Astrocyte (in vitro differentiated cells and primary cell): ENCODE measurements at regions not wholly inside any gene's neighbourhood (a gene's known extent, or its start where the extent isn't known, plus 50 kb on each side); places are given as distances from the start of the nearest gene placed in this dataset.
"Not testable (repeated sequence)": the region's sequence is repeated elsewhere in the genome, so short reads cannot be mapped to it uniquely, and the experiment has no call there.

Experiments
- DNase-seq: peaks from one replicate; pipeline ENCODE4 v3.0.0-alpha.2; 2010; ENCODE audit warnings: low read depth
- FAIRE-seq: peaks from 2 replicates; lab custom pipeline; 2011; peaks lifted over from hg19 to GRCh38; lab: Jason Lieb, UNC
- H2AFZ ChIP-seq: 2 replicates; pipeline ENCODE4 v1.6.0; 2012; ENCODE audit warnings: low read depth, low read length, inconsistent platforms
- H3K27ac ChIP-seq: 2 replicates; pipeline ENCODE4 v1.5.1; 2011; ENCODE audit warnings: low read depth, low read length, inconsistent platforms
- H3K27me3 ChIP-seq: 2 replicates; pipeline ENCODE4 v1.6.0; 2011; ENCODE audit warnings: low read length, inconsistent platforms; ENCODE audit not compliant: insufficient read depth
- H3K36me3 ChIP-seq: 2 replicates; pipeline ENCODE4 v1.5.1; 2011; ENCODE audit warnings: low read length, inconsistent platforms; ENCODE audit not compliant: insufficient read depth
- H3K4me1 ChIP-seq: 2 replicates; pipeline ENCODE4 v1.5.1; 2011; ENCODE audit warnings: low read length, inconsistent platforms; ENCODE audit not compliant: insufficient read depth
- H3K4me2 ChIP-seq: 2 replicates; pipeline ENCODE4 v1.6.0; 2012; ENCODE audit warnings: low read length, inconsistent platforms
- H3K4me3 ChIP-seq: 2 replicates; pipeline ENCODE4 v1.5.1; 2011; ENCODE audit warnings: low read depth, mild to moderate bottlenecking, low read length, inconsistent platforms; ENCODE audit not compliant: insufficient read depth
- H3K79me2 ChIP-seq: 2 replicates; pipeline ENCODE4 v1.6.0; 2012; ENCODE audit warnings: mild to moderate bottlenecking, low read length, inconsistent platforms; ENCODE audit not compliant: insufficient read depth
- H3K9ac ChIP-seq: 2 replicates; pipeline ENCODE4 v1.6.0; 2012; ENCODE audit warnings: mild to moderate bottlenecking, low read length, inconsistent platforms
- H3K9me3 ChIP-seq: 2 replicates; pipeline ENCODE4 v1.5.1; 2012; ENCODE audit warnings: low read depth, mild to moderate bottlenecking, low read length, inconsistent platforms; ENCODE audit not compliant: insufficient read depth
- H4K20me1 ChIP-seq: 2 replicates; pipeline ENCODE4 v1.6.0; 2012; ENCODE audit warnings: low read length, inconsistent platforms; ENCODE audit not compliant: insufficient read depth
- H3K27ac Mint-ChIP-seq: one replicate; pipeline ENCODE4 v1.8.0; 2021; ENCODE audit warnings: mild to moderate bottlenecking, mixed read lengths; ENCODE audit not compliant: unreplicated experiment
- H3K27me3 Mint-ChIP-seq: one replicate; pipeline ENCODE4 v1.8.0; 2021; ENCODE audit warnings: low read depth, mixed read lengths; ENCODE audit not compliant: unreplicated experiment
- H3K36me3 Mint-ChIP-seq: one replicate; pipeline ENCODE4 v1.8.0; 2021; ENCODE audit warnings: low read depth, mixed read lengths; ENCODE audit not compliant: unreplicated experiment
- H3K4me1 Mint-ChIP-seq: one replicate; pipeline ENCODE4 v1.8.0; 2021; ENCODE audit warnings: low read depth, mixed read lengths; ENCODE audit not compliant: unreplicated experiment
- H3K4me3 Mint-ChIP-seq: one replicate; pipeline ENCODE4 v1.8.0; 2021; ENCODE audit warnings: mild to moderate bottlenecking, moderate library complexity, mixed read lengths; ENCODE audit not compliant: unreplicated experiment
- H3K9me3 Mint-ChIP-seq: one replicate; pipeline ENCODE4 v1.8.0; 2021; ENCODE audit warnings: mild to moderate bottlenecking, mixed read lengths; ENCODE audit not compliant: unreplicated experiment
- CTCF ChIP-seq: IDR thresholded peaks from 2 replicates; pipeline ENCODE4 v1.5.1; 2011; ENCODE audit warnings: low read depth, mild to moderate bottlenecking, inconsistent platforms, low read length, moderate library complexity; ENCODE audit not compliant: insufficient read depth
- EZH2 ChIP-seq: IDR thresholded peaks from 2 replicates; pipeline ENCODE4 v1.6.1; 2012; ENCODE audit warnings: mild to moderate bottlenecking, low read length, inconsistent platforms; ENCODE audit not compliant: insufficient read depth

GRCh38 chr17:71446645-71447437 lies 674.0 kb upstream of the SOX9 start:
- H2AFZ ChIP-seq = no peak overlapping the region
- H3K79me2 ChIP-seq = no peaks in the 10 kb centered on the region
- H3K36me3 ChIP-seq = no peaks in the 10 kb centered on the region
- H3K9me3 ChIP-seq = no peaks in the 10 kb centered on the region
- no peak overlapping the region for H3K9ac ChIP-seq
- no peaks in the 10 kb centered on the region for H3K27me3 ChIP-seq
- Mint-ChIP-seq H3K4me3 (no peak overlapping the region), H3K36me3 (no peaks in the 10 kb centered on the region), H3K27me3 (no peaks in the 10 kb centered on the region), H3K27ac (no peak overlapping the region), H3K9me3 (no peaks in the 10 kb centered on the region), H3K4me1 (peaks cover 2% of the 10 kb centered on the region)
- TF ChIP-seq EZH2 = no peak
- TF ChIP-seq CTCF = no peak
- no peak overlapping the region for H3K27ac ChIP-seq
- FAIRE-seq (peak; percentile 52), DNase-seq (no peak)
- H4K20me1 ChIP-seq = no peaks in the 10 kb centered on the region
- H3K4me2 ChIP-seq = no peak overlapping the region
- H3K4me1 ChIP-seq = no peaks in the 10 kb centered on the region
- no peak overlapping the region for H3K4me3 ChIP-seq

DNA sequence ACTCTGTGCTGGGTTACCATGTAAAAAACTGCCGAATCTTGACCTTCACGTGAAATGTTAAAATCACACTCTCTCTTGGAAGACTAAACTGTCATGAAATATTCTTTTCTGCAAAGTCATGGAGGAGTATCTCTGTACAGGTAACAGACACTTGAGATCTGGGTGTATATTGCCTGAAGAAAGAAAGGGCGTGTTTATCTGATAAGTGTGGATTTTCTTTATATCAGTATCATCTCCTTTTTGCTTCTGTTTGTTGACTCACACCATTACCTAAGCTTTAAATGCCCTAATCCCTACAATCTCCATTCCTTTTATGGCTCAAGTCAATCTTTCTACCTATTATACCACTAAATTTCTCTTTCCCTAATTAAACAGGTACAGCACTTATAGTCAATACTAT lies 673.2 kb upstream of the SOX9 start:
- Histone ChIP-seq H4K20me1 (no peaks in the 10 kb centered on the region), H3K9me3 (no peaks in the 10 kb centered on the region), H3K27me3 (no peaks in the 10 kb centered on the region), H3K79me2 (no peaks in the 10 kb centered on the region), H2AFZ (no peak overlapping the region), H3K9ac (no peak overlapping the region), H3K4me2 (no peak overlapping the region), H3K27ac (no peak overlapping the region), H3K36me3 (no peaks in the 10 kb centered on the region), H3K4me3 (no peak overlapping the region), H3K4me1 (no peaks in the 10 kb centered on the region)
- Mint-ChIP-seq H3K27ac (no peak overlapping the region), H3K4me3 (no peak overlapping the region), H3K9me3 (no peaks in the 10 kb centered on the region), H3K4me1 (peaks cover 2% of the 10 kb centered on the region), H3K27me3 (no peaks in the 10 kb centered on the region), H3K36me3 (no peaks in the 10 kb centered on the region)
- DNase-seq (no peak), FAIRE-seq (no peak)
- TF ChIP-seq EZH2 = no peak
- TF ChIP-seq CTCF = no peak

- H4K20me1 ChIP-seq, H3K9me3 ChIP-seq, H3K4me1 Mint-ChIP-seq, H3K79me2 ChIP-seq, H3K4me3 Mint-ChIP-seq, DNase-seq, H3K27me3 ChIP-seq, H3K27ac ChIP-seq, H2AFZ ChIP-seq, H3K4me2 ChIP-seq, FAIRE-seq, H3K27ac Mint-ChIP-seq, H3K36me3 Mint-ChIP-seq, H3K4me3 ChIP-seq, H3K27me3 Mint-ChIP-seq, H3K36me3 ChIP-seq, H3K9ac ChIP-seq, H3K9me3 Mint-ChIP-seq, H3K4me1 ChIP-seq: not testable (repeated sequence)
Measured at GRCh38 chr17:71450657-71451056, 670.2 kb upstream of the SOX9 start.
